H1 (cell line): ENCODE measurements at regions not wholly inside any gene's neighbourhood (a gene's known extent, or its start where the extent isn't known, plus 50 kb on each side); places are given as distances from the start of the nearest gene placed in this dataset.

Experiments
- CTCF ChIA-PET: fragments of 300-600 bp; sonication (Branson Sonifier 250); formaldehyde crosslinking; loops from one replicate; lab custom pipeline; 2021; ENCODE audit not compliant: partially characterized antibody; lab: Charles Lee
- POLR2A ChIA-PET: fragments of 300-600 bp; sonication (Branson Sonifier 250); formaldehyde crosslinking; loops from one replicate; lab custom pipeline; 2021; ENCODE audit warnings: inconsistent platforms; ENCODE audit not compliant: partially characterized antibody; lab: Charles Lee
- DNase-seq, 2 experiments: peaks; one replicate each; pipeline versions ENCODE4 v3.0.0 to v3.0.0-alpha.2; 2010 to 2022; ENCODE audit warnings: low spot score in 2 of 2, low read depth in 1 of 2, mixed read lengths in 1 of 2
- FAIRE-seq: peaks from 2 replicates; lab custom pipeline; 2011; peaks lifted over from hg19 to GRCh38; lab: Jason Lieb, UNC
- H2AFZ ChIP-seq: 2 replicates; pipeline ENCODE4 v1.8.1; 2012; ENCODE audit warnings: low read length, inconsistent platforms
- H2AK5ac ChIP-seq: 2 replicates; pipeline ENCODE4 v1.6.1; 2013; ENCODE audit warnings: low read depth, low read length
- H2BK120ac ChIP-seq: replicated peaks from 2 replicates; pipeline ENCODE3; 2013; ENCODE audit warnings: low read depth, low read length, inconsistent platforms
- H2BK12ac ChIP-seq: 2 replicates; pipeline ENCODE4 v1.6.1; 2013; ENCODE audit warnings: low read depth, low read length
- H2BK15ac ChIP-seq: 2 replicates; pipeline ENCODE4 v1.6.1; 2013; ENCODE audit warnings: low read length
- H2BK20ac ChIP-seq: 2 replicates; pipeline ENCODE4 v1.6.1; 2013; ENCODE audit warnings: low read length
- H2BK5ac ChIP-seq: 2 replicates; pipeline ENCODE4 v1.6.1; 2013; ENCODE audit warnings: low read depth, low read length
- H3K14ac ChIP-seq: 2 replicates; pipeline ENCODE4 v1.6.1; 2013; ENCODE audit warnings: inconsistent platforms; ENCODE audit not compliant: insufficient read length
- H3K18ac ChIP-seq: 2 replicates; pipeline ENCODE4 v1.6.1; 2013; ENCODE audit warnings: low read length; ENCODE audit errors: extremely low read depth
- H3K23ac ChIP-seq: 2 replicates; pipeline ENCODE4 v1.6.1; 2013; ENCODE audit warnings: inconsistent platforms; ENCODE audit not compliant: insufficient read length
- H3K23me2 ChIP-seq: 2 replicates; pipeline ENCODE4 v1.6.1; 2013; ENCODE audit warnings: low read depth, low read length
- H3K27ac ChIP-seq: 2 replicates; pipeline ENCODE4 v1.6.1; 2011; ENCODE audit warnings: low read depth, low read length, inconsistent platforms
- H3K27me3 ChIP-seq, 4 experiments: replicated peaks in 1 of 4; 1 replicate in 1 of 4; 2 replicates in 3 of 4; pipeline versions ENCODE4 v1.6.1 to v1.8.1; 2011 to 2013; ENCODE audit warnings: low read length in 3 of 4, mild to moderate bottlenecking in 3 of 4, inconsistent platforms in 2 of 4, mixed read lengths in 2 of 4, moderate library complexity in 1 of 4; ENCODE audit not compliant: control insufficient read depth in 3 of 4, insufficient read depth in 3 of 4; ENCODE audit errors: extremely low read depth in 1 of 4
- H3K36me3 ChIP-seq, 4 experiments: 2 replicates each; pipeline versions ENCODE4 v1.6.1 to v1.8.1; 2011 to 2013; ENCODE audit warnings: mild to moderate bottlenecking in 4 of 4, low read length in 3 of 4, moderate library complexity in 2 of 4, control low read depth in 1 of 4, inconsistent platforms in 1 of 4; ENCODE audit not compliant: insufficient read depth in 4 of 4, control insufficient read depth in 2 of 4
- H3K4ac ChIP-seq: replicated peaks from 2 replicates; pipeline ENCODE3; 2013; ENCODE audit warnings: low read length, low read depth, mixed read lengths, inconsistent platforms; ENCODE audit not compliant: insufficient read length
- H3K4me1 ChIP-seq, 4 experiments: replicated peaks in 1 of 4; 1 replicate in 1 of 4; 2 replicates in 3 of 4; pipeline versions ENCODE4 v1.6.1 to v1.8.1; 2011 to 2013; ENCODE audit warnings: low read length in 3 of 4, inconsistent platforms in 2 of 4, mixed read lengths in 1 of 4; ENCODE audit not compliant: insufficient read depth in 4 of 4, control insufficient read depth in 3 of 4
- H3K4me2 ChIP-seq, 2 experiments: 2 replicates each; pipeline versions ENCODE4 v1.6.1 to v1.8.1; 2011 to 2013; ENCODE audit warnings: low read depth in 2 of 2, low read length in 2 of 2, control low read depth in 1 of 2, inconsistent platforms in 1 of 2, mild to moderate bottlenecking in 1 of 2; ENCODE audit not compliant: insufficient read depth in 1 of 2
- H3K4me3 ChIP-seq, 4 experiments: fragments of 200-600, 300-600 bp in 1 of 4; sonication (generic), shearing (Covaris generic), sonication (Bioruptor Twin) in 1 of 4; 2 replicates each; pipeline versions ENCODE4 v1.5.1 to v1.8.1; 2011 to 2016; ENCODE audit warnings: low read length in 4 of 4, low read depth in 3 of 4, control low read depth in 2 of 4, inconsistent platforms in 2 of 4, mild to moderate bottlenecking in 2 of 4, mixed read lengths in 1 of 4, moderate library complexity in 1 of 4; ENCODE audit not compliant: insufficient read depth in 2 of 4; ENCODE audit errors: extremely low read depth in 1 of 4
- H3K56ac ChIP-seq: replicated peaks from 2 replicates; pipeline ENCODE3; 2013; ENCODE audit warnings: low read depth, mild to moderate bottlenecking, mixed read lengths, low read length, inconsistent platforms; ENCODE audit not compliant: insufficient read length
- H3K79me1 ChIP-seq: 2 replicates; pipeline ENCODE4 v1.6.1; 2013; ENCODE audit warnings: low read depth, low read length, control low read depth
- H3K79me2 ChIP-seq, 2 experiments: 2 replicates each; pipeline versions ENCODE4 v1.6.1 to v1.8.1; 2012 to 2013; ENCODE audit warnings: low read length in 2 of 2, mild to moderate bottlenecking in 2 of 2, inconsistent platforms in 1 of 2; ENCODE audit not compliant: insufficient read depth in 2 of 2, control insufficient read depth in 1 of 2
- H3K9ac ChIP-seq, 4 experiments: replicated peaks in 1 of 4; 1 replicate in 1 of 4; 2 replicates in 3 of 4; pipeline versions ENCODE4 v1.6.1 to v1.8.1; 2011 to 2013; ENCODE audit warnings: low read depth in 3 of 4, low read length in 3 of 4, control low read depth in 2 of 4, mild to moderate bottlenecking in 2 of 4, moderate library complexity in 2 of 4, inconsistent platforms in 1 of 4; ENCODE audit errors: extremely low read depth in 1 of 4
- H3K9me3 ChIP-seq, 2 experiments: 2 replicates each; pipeline versions ENCODE4 v1.6.1 to v1.8.1; 2012 to 2013; ENCODE audit warnings: mild to moderate bottlenecking in 2 of 2, moderate library complexity in 2 of 2, control low read depth in 1 of 2, inconsistent platforms in 1 of 2, low read depth in 1 of 2, low read length in 1 of 2, mixed read lengths in 1 of 2; ENCODE audit not compliant: insufficient read depth in 2 of 2
- H4K20me1 ChIP-seq, 2 experiments: replicated peaks in 1 of 2; 2 replicates each; pipeline versions ENCODE3 to v1.8.1; 2011 to 2013; ENCODE audit warnings: inconsistent platforms in 2 of 2, low read length in 2 of 2, mild to moderate bottlenecking in 1 of 2; ENCODE audit not compliant: insufficient read depth in 2 of 2, control insufficient read depth in 1 of 2
- H4K5ac ChIP-seq: 2 replicates; pipeline ENCODE4 v1.6.1; 2013; ENCODE audit warnings: low read length, low read depth, mixed read lengths, inconsistent platforms; ENCODE audit not compliant: insufficient read length
- H4K8ac ChIP-seq: 2 replicates; pipeline ENCODE4 v1.8.0; 2013; ENCODE audit warnings: mild to moderate bottlenecking, moderate library complexity, low read length, inconsistent platforms; ENCODE audit not compliant: insufficient read depth; ENCODE audit errors: extremely low read depth
- H4K91ac ChIP-seq: replicated peaks from 2 replicates; pipeline ENCODE3; 2013; ENCODE audit warnings: low read length, mixed read lengths, inconsistent platforms; ENCODE audit not compliant: insufficient read length
- ASH2L ChIP-seq: fragments of 200-600, 300-600 bp; sonication (generic); IDR thresholded peaks from one replicate; pipeline ENCODE4 v1.7.1; 2017; ENCODE audit warnings: low read length
- CBX5 ChIP-seq: fragments of 300-800, 300-1000 bp; sonication (generic); IDR thresholded peaks from 2 replicates; pipeline ENCODE4 v1.7.1; 2016; ENCODE audit warnings: antibody characterized with exemption, low read length, low read depth
- CREB1 ChIP-seq: IDR thresholded peaks from 2 replicates; pipeline ENCODE4 v1.6.1; 2012; ENCODE audit warnings: inconsistent platforms
- EZH2 ChIP-seq: fragments of 200-600 bp; sonication (generic); IDR thresholded peaks from 2 replicates; pipeline ENCODE4 v1.7.1; 2012; ENCODE audit warnings: low read depth, mild to moderate bottlenecking, moderate library complexity, low read length, inconsistent platforms; ENCODE audit not compliant: severe bottlenecking
- PHF8 ChIP-seq: fragments of 200-600 bp; sonication (generic); conservative IDR thresholded peaks from 2 replicates; pipeline ENCODE4 v1.7.1; 2012; ENCODE audit warnings: low read depth, mild to moderate bottlenecking, inconsistent platforms, low read length, moderate library complexity
- SIRT6 ChIP-seq: IDR thresholded peaks from one replicate; pipeline ENCODE4 v1.7.1; 2012; ENCODE audit warnings: low read length, inconsistent platforms
- SUZ12 ChIP-seq: fragments of 200-600 bp; sonication (generic); IDR thresholded peaks from 2 replicates; pipeline ENCODE4 v1.6.1; 2012; ENCODE audit warnings: mild to moderate bottlenecking, inconsistent platforms, low read length, moderate library complexity, mixed read lengths
- TBP ChIP-seq: IDR thresholded peaks from 2 replicates; pipeline ENCODE4 v1.6.1; 2011; ENCODE audit warnings: low read depth, low read length, improper control_type of control experiment
- TF ChIP-seq, protein P1 (sequence below): IDR thresholded peaks from 2 replicates; pipeline ENCODE4 v1.6.1; 2012; ENCODE audit warnings: low read length, inconsistent platforms

DNA sequence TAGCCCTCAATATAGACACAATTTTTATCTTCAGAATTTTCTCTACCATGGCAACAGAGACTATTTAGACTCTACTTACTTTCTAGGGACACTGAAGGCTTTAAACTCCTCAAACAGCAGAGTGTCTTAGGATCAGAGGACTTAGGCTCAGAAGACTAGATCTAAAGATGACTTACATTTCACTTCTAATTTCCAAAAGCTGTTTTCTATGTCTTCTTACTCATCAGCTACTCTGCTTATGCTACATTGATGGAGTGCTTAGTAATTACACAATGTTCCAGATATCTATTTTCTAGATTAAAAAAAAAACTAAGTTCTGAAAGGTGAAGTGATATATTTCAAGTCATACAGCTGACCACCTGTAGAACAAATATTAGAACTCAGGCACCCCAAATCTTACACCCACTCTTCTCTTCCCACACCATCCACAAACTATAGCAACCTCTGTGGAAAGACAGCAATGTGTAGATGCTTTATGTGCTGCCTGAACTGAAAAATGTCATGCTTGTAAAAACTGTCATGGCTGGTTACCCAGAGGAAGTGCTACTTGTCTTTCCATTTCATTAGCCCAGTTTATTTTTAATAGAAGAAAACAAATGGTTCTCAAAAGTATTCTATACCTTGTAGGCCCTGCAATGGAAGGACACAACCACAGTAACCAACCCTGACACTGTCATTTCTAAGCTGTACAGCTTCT, 831.0 kb upstream of the ACVR2A start:
- Histone ChIP-seq H3K4me2 (no peak overlapping the region), H3K9ac (no peak overlapping the region), H3K18ac (no peak overlapping the region), H3K79me2 (no peaks in the 10 kb centered on the region), H2BK20ac (no peak overlapping the region), H3K14ac (no peak overlapping the region), H4K5ac (no peak overlapping the region), H2BK12ac (no peak overlapping the region), H3K4ac (no peak overlapping the region), H4K91ac (no peak overlapping the region), H3K9me3 (no peaks in the 10 kb centered on the region), H3K4me1 (no peaks in the 10 kb centered on the region), H4K20me1 (no peaks in the 10 kb centered on the region), H3K23ac (no peak overlapping the region), H2BK120ac (no peak overlapping the region), H3K27me3 (no peaks in the 10 kb centered on the region), H3K23me2 (no peaks in the 10 kb centered on the region), H3K56ac (no peak overlapping the region), H2AFZ (no peak overlapping the region), H3K79me1 (no peaks in the 10 kb centered on the region), H2BK5ac (no peak overlapping the region), H3K4me3 (no peak overlapping the region), H4K8ac (no peak overlapping the region), H2AK5ac (no peak overlapping the region), H3K27ac (no peak overlapping the region), H2BK15ac (no peak overlapping the region), H3K36me3 (no peaks in the 10 kb centered on the region)
- DNase-seq (no peak), FAIRE-seq (no peak)
- POLR2A ChIA-PET = no interaction called here
- CTCF ChIA-PET = interaction anchor here (0.6 to 1.1 kb wide), 3 partner anchors 31 to 275 kb away, joined by 3 to 4 read pairs (median 4); no protein-coding TSS in a partner anchor
- TF ChIP-seq CREB1 = no peak
- no peak for TF ChIP-seq PHF8
- no peak for TF ChIP-seq CBX5
- TF ChIP-seq ASH2L = no peak
- TF ChIP-seq, protein P1, sequence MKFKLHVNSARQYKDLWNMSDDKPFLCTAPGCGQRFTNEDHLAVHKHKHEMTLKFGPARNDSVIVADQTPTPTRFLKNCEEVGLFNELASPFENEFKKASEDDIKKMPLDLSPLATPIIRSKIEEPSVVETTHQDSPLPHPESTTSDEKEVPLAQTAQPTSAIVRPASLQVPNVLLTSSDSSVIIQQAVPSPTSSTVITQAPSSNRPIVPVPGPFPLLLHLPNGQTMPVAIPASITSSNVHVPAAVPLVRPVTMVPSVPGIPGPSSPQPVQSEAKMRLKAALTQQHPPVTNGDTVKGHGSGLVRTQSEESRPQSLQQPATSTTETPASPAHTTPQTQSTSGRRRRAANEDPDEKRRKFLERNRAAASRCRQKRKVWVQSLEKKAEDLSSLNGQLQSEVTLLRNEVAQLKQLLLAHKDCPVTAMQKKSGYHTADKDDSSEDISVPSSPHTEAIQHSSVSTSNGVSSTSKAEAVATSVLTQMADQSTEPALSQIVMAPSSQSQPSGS = no peak
- no peak for TF ChIP-seq EZH2
- no peak for TF ChIP-seq SIRT6
- TF ChIP-seq SUZ12 = no peak
- TF ChIP-seq TBP = no peak
